Activated B cell treated with CpG ODN at 0.5 μM for 24 hours (primary cell): ENCODE measurements at regions not wholly inside any gene's neighbourhood (a gene's known extent, or its start where the extent isn't known, plus 50 kb on each side); places are given as distances from the start of the nearest gene placed in this dataset.
"Not testable (repeated sequence)": the region's sequence is repeated elsewhere in the genome, so short reads cannot be mapped to it uniquely, and the experiment has no call there.

Experiments
- ATAC-seq: fragments of 200-7000 bp; cut with Tn5 transposase; one replicate; pipeline ENCODE4 v1.10.0; 2021; ENCODE audit warnings: low read depth, mild to moderate bottlenecking, moderate library complexity
- CTCF ChIA-PET: fragments of 350-600 bp; sonication (Branson Sonifier 250); formaldehyde crosslinking; loops from one replicate; lab custom pipeline; 2021; ENCODE audit warnings: antibody characterized with exemption; lab: Charles Lee
- POLR2A ChIA-PET: fragments of 350-600 bp; sonication (Branson Sonifier 250); formaldehyde crosslinking; loops from one replicate; lab custom pipeline; 2021; ENCODE audit warnings: antibody characterized with exemption; lab: Charles Lee
- DNase-seq: peaks from one replicate; pipeline ENCODE4 v3.0.0; 2022
- H3K27ac Mint-ChIP-seq: one replicate; pipeline ENCODE4 v1.8.0; 2020; ENCODE audit warnings: mixed read lengths
- H3K27me3 Mint-ChIP-seq: one replicate; pipeline ENCODE4 v1.8.0; 2021; ENCODE audit warnings: mixed read lengths
- H3K36me3 Mint-ChIP-seq: one replicate; pipeline ENCODE4 v1.8.0; 2021; ENCODE audit warnings: low read depth, mixed read lengths
- H3K4me1 Mint-ChIP-seq: one replicate; pipeline ENCODE4 v1.8.0; 2021; ENCODE audit warnings: mixed read lengths
- H3K4me3 Mint-ChIP-seq: one replicate; pipeline ENCODE4 v1.8.0; 2020; ENCODE audit warnings: mild to moderate bottlenecking, mixed read lengths
- H3K9me3 Mint-ChIP-seq: one replicate; pipeline ENCODE4 v1.8.0; 2020; ENCODE audit warnings: mixed read lengths
- intact Hi-C: fragments of 100-400 bp; cut with micrococcal nuclease; formaldehyde crosslinking; loops from one replicate; pipeline ENCODE4 v1.15.1; 2024
- TF ChIP-seq, protein P1 (sequence below): fragments of 200-600 bp; IDR thresholded peaks from one replicate; pipeline ENCODE4 v1.8.0; 2022; ENCODE audit warnings: antibody characterized with exemption, mild to moderate bottlenecking

DNA sequence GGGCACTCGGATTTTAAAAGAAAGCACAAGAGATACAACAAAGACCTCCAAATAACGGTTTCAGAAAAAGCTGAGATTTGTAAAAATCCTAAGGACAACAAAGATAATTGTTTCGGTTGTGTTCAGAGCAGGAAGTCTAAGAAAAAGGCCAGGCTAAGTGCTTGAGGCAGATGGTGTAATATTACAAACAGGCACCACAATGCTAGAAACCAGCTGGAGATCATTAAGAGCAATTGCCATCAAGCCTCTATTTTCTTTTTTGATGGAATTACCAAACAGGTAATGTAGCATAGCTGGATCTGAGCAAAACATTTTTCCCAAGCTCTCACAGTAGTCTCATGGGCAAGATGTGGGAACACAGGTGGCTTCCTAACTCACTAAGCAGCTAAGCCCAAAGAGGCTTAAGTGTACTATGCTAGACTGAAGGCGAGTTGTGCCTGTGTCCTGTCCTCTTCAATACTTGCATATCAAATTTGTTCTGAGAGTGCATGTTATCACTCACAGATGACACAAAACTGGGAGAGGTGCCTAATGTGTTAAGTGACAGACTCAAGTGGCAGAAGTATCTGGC lies 161.6 kb downstream of the GLUL start:
- H3K9me3 Mint-ChIP-seq: no peaks in the 10 kb centered on the region
- no peak for DNase-seq
- TF ChIP-seq, protein P1, sequence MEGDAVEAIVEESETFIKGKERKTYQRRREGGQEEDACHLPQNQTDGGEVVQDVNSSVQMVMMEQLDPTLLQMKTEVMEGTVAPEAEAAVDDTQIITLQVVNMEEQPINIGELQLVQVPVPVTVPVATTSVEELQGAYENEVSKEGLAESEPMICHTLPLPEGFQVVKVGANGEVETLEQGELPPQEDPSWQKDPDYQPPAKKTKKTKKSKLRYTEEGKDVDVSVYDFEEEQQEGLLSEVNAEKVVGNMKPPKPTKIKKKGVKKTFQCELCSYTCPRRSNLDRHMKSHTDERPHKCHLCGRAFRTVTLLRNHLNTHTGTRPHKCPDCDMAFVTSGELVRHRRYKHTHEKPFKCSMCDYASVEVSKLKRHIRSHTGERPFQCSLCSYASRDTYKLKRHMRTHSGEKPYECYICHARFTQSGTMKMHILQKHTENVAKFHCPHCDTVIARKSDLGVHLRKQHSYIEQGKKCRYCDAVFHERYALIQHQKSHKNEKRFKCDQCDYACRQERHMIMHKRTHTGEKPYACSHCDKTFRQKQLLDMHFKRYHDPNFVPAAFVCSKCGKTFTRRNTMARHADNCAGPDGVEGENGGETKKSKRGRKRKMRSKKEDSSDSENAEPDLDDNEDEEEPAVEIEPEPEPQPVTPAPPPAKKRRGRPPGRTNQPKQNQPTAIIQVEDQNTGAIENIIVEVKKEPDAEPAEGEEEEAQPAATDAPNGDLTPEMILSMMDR: no peak
- H3K27ac Mint-ChIP-seq: no peak overlapping the region
- intact Hi-C loops: no loop called here
- ChIA-PET CTCF (no interaction called here), POLR2A (no interaction called here)
- ATAC-seq: no peak
- no peaks in the 10 kb centered on the region for H3K4me1 Mint-ChIP-seq
- no peaks in the 10 kb centered on the region for H3K36me3 Mint-ChIP-seq
- H3K27me3 Mint-ChIP-seq: peaks cover 8% of the 10 kb centered on the region
- H3K4me3 Mint-ChIP-seq: no peak overlapping the region

DNA sequence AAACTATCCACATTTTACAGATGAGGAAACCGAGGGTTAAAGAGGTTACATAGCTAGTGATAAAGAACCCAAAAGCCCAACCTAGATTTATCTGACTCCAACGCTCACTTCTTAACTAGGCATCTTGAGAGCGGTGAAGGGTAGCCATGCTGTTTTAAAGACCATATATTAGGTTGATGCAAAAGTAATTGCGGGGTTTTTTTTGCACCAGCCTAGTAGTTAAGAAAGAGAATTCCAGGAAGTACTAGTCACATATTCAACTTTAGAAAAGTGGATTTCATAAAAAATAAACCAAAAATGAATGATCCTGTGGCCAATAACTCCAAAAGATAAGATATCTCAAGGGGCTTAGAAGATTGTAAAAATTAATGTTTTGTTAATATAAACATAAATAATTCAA lies 162.1 kb downstream of the GLUL start:
- TF ChIP-seq, protein P1: no peak
- no peaks in the 10 kb centered on the region for H3K9me3 Mint-ChIP-seq
- intact Hi-C loops: no loop called here
- CTCF ChIA-PET: no interaction called here
- H3K36me3 Mint-ChIP-seq: no peaks in the 10 kb centered on the region
- no peak overlapping the region for H3K4me3 Mint-ChIP-seq
- no peak overlapping the region for H3K27ac Mint-ChIP-seq
- POLR2A ChIA-PET: no interaction called here
- no peaks in the 10 kb centered on the region for H3K4me1 Mint-ChIP-seq
- H3K27me3 Mint-ChIP-seq: peaks cover 8% of the 10 kb centered on the region
- ATAC-seq (no peak), DNase-seq (no peak)

DNA sequence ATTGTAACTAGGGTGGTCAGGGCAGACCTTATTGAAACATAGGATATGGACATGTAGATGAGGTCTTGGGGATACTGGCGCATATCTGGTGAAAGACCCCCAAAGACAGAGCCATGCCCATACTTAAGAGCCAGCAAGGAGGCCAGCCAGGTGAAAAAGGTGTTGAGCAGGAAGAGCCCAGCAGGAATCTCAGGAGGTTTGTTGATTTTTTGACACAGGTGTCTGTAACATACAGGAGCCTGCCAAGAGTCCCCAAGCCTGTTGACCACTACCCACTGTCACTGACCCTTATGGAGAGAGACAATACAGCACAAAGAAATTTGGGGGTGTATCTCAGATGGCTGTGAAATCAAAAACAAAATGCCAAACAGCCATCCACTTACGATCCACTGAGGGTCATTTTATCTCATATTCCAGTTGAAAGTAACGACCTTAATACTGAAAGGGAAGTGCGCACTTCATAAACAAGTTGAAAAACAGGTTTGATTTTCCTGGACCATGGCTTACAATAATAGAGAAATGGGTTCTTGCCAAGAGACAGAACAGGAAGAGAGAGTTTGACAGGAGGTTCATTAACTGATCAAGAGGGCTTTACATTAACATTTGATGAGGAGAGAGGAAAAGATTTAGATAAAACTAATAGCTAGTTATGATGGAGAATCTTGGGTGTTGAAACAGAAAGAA lies 163.6 kb downstream of the GLUL start:
- POLR2A ChIA-PET: no interaction called here
- CTCF ChIA-PET: no interaction called here
- intact Hi-C loops: no loop called here
- Mint-ChIP-seq H3K9me3 (peaks cover 3% of the 10 kb centered on the region), H3K36me3 (no peaks in the 10 kb centered on the region), H3K27me3 (peaks cover 13% of the 10 kb centered on the region), H3K27ac (no peak overlapping the region), H3K4me3 (no peak overlapping the region), H3K4me1 (no peaks in the 10 kb centered on the region)
- ATAC-seq: no peak
- TF ChIP-seq, protein P1: no peak
- DNase-seq: no peak

DNA sequence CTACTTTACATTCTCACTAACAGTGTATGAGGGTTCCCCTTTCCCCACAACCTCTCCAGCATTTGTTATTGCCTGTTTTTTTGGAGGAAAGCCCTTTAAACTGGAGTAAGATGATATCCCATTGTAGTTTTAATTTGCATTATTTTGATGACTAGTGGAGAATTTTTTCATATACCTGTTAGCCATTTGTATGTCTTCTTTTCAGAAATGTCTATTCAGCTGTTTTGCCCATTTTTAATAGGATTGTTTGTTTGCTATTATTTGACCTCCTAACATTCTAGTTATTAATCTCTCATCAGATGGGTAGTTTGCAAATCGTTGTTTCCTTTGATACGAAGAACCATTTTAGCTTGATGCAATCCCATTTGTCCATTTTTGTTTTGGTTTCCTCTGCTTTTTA lies 165.0 kb downstream of the GLUL start:
- ChIA-PET CTCF (no interaction called here), POLR2A (no interaction called here)
- TF ChIP-seq, protein P1: no peak
- Mint-ChIP-seq H3K27ac (no peak overlapping the region), H3K27me3 (peaks cover 16% of the 10 kb centered on the region), H3K36me3 (no peaks in the 10 kb centered on the region), H3K4me1 (no peaks in the 10 kb centered on the region), H3K4me3 (no peak overlapping the region), H3K9me3 (peaks cover 10% of the 10 kb centered on the region)
- ATAC-seq (no peak), DNase-seq (no peak)
- intact Hi-C loops: no loop called here

DNA sequence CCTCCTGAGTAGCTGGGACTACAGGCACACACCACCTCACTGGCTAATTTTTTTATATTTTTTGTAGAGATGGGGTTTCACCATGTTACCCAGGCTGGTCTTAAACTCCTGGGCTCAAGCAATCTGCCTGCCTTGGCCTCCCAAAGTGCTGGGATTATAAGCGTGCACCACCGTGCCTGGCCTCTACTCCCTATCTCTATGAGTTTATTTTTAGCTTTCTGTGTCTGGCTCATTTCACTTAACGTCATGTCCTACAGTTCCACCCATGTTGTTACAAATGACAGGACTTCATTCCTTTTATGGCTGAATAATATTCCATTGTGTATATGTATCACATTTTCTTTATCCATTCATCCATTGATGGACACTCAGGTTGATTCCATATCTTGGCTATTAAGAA lies 164.2 kb upstream of the ZNF648 start:
- H3K27ac Mint-ChIP-seq, POLR2A ChIA-PET, ATAC-seq, DNase-seq, H3K4me1 Mint-ChIP-seq, CTCF ChIA-PET, intact Hi-C loops, H3K4me3 Mint-ChIP-seq, H3K36me3 Mint-ChIP-seq: not testable (repeated sequence)
- Mint-ChIP-seq H3K9me3 (peaks cover 11% of the 10 kb centered on the region), H3K27me3 (peaks cover 15% of the 10 kb centered on the region)

DNA sequence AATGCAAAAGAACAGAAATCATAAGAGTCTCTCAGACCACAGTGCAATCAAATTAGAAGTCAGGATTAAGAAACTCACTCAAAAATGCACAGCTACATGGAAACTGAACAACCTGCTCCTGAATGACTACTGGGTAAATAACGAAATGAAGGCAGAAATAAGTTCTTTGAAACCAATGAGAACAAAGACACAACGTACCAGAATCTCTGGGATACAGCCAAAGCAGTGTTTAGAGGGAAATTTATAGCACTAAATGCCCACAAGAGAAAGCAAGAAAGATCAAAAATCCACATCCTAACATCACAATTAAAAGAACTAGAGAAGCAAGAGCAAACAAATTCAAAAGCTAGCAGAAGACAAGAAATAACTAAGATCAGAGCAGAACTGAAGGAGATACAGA lies 160.5 kb upstream of the ZNF648 start:
- H3K4me3 Mint-ChIP-seq, CTCF ChIA-PET, H3K27ac Mint-ChIP-seq, ATAC-seq, POLR2A ChIA-PET, intact Hi-C loops, DNase-seq, H3K4me1 Mint-ChIP-seq, H3K36me3 Mint-ChIP-seq: not testable (repeated sequence)
- Mint-ChIP-seq H3K27me3 (peaks cover 23% of the 10 kb centered on the region), H3K9me3 (peaks cover 20% of the 10 kb centered on the region)

DNA sequence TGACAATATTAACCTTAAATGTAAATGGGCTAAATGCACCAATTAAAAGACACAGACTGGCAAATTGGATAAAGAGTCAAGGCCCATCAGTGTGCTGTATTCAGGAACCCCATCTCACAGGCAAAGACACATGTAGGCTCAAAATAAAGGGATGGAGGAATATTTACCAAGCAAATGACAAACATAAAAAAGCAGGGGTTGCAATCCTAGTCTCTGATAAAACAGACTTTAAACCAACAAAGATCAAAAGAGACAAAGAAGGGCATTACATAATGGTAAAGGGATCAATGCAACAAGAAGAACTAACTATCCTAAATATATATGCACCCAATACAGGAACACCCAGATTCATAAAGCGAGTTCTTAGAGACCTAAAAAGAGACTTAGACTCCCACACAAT lies 159.9 kb upstream of the ZNF648 start:
- POLR2A ChIA-PET, H3K36me3 Mint-ChIP-seq, CTCF ChIA-PET, intact Hi-C loops, ATAC-seq, H3K4me3 Mint-ChIP-seq, H3K27ac Mint-ChIP-seq, DNase-seq, H3K4me1 Mint-ChIP-seq: not testable (repeated sequence)
- peaks cover 26% of the 10 kb centered on the region for H3K27me3 Mint-ChIP-seq
- peaks cover 20% of the 10 kb centered on the region for H3K9me3 Mint-ChIP-seq
